CD1c-positive myeloid dendritic cell (primary cell): ENCODE measurements at regions not wholly inside any gene's neighbourhood (a gene's known extent, or its start where the extent isn't known, plus 50 kb on each side); places are given as distances from the start of the nearest gene placed in this dataset.

Source experiments
- DNase-seq: peaks from one replicate; pipeline ENCODE4 v3.0.0-alpha.2; 2016; ENCODE audit errors: extremely low spot score

- DNase-seq = no peak
These were observed 89.0 kb upstream of the ONECUT1 start for GRCh38 chr15:52879145-52879544.

GRCh38 chr15:52876991-52877663 lies 87.0 kb upstream of the ONECUT1 start:
- no peak for DNase-seq

- no peak for DNase-seq
These were observed 82.1 kb upstream of the ONECUT1 start for GRCh38 chr15:52872036-52872818.

GRCh38 chr15:52870015-52870414 lies 79.9 kb upstream of the ONECUT1 start:
- no peak for DNase-seq

- DNase-seq = no peak
These were observed 76.6 kb upstream of the ONECUT1 start for GRCh38 chr15:52866698-52867097.

GRCh38 chr15:52862677-52863076 lies 72.5 kb upstream of the ONECUT1 start:
- no peak for DNase-seq

- DNase-seq = no peak
These were observed 68.6 kb upstream of the ONECUT1 start for GRCh38 chr15:52858782-52859176.

- no peak for DNase-seq
These were observed 68.0 kb upstream of the ONECUT1 start for GRCh38 chr15:52857937-52858781.

- DNase-seq = no peak
These were observed 67.3 kb upstream of the ONECUT1 start for GRCh38 chr15:52857471-52857870.

- no peak for DNase-seq
These were observed 66.2 kb upstream of the ONECUT1 start for GRCh38 chr15:52856286-52856685.

- DNase-seq = no peak
These were observed 65.0 kb upstream of the ONECUT1 start for GRCh38 chr15:52855157-52855556.

GRCh38 chr15:52844823-52845222 lies 54.7 kb upstream of the ONECUT1 start:
- no peak for DNase-seq
